GM12865 (cell line): ENCODE measurements at regions not wholly inside any gene's neighbourhood (a gene's known extent, or its start where the extent isn't known, plus 50 kb on each side); places are given as distances from the start of the nearest gene placed in this dataset.

ENCODE experiments used
- DNase-seq: peaks from one replicate; pipeline ENCODE4 v3.0.0; 2010; ENCODE audit warnings: low read depth
- H3K4me3 ChIP-seq: 2 replicates; pipeline ENCODE4 v1.5.1; 2011; ENCODE audit warnings: mild to moderate bottlenecking, low read depth, low read length, control low read depth
- CTCF ChIP-seq: IDR thresholded peaks from 2 replicates; pipeline ENCODE4 v1.5.1; 2011; ENCODE audit warnings: low read length, control low read depth, low read depth, inconsistent platforms; ENCODE audit not compliant: insufficient read depth; ENCODE audit errors: missing control alignments

- H3K4me3 ChIP-seq: no peak overlapping the region
- TF ChIP-seq CTCF: no peak
- DNase-seq: no peak
These were observed 1088.6 kb downstream of the MAT2B start for GRCh38 chr5:164593982-164594381.

GRCh38 chr5:164597293-164597900 lies 1092.0 kb downstream of the MAT2B start:
- peak; percentile 30 for DNase-seq
- peak; percentile 62 for TF ChIP-seq CTCF

DNA sequence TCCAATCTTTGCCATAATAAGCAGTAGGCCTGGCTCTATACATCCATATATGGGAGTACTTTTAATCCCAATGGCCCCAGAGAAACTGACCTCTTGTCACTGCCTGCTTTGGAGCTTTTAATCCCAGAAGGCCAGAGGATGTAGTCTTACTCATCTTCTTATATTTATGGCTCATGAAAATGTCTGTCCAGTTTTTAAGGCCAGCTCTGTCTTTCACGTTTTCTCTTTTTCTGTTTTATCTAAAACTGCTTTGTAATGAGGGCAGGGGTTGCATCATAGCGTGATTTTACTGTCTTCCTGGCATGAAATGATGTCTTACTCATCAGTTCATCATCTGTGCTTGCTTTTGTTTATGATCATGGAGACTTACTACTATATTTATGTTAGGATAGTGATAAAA lies 1094.9 kb downstream of the MAT2B start:
- DNase-seq: no peak
- no peak for TF ChIP-seq CTCF
- H3K4me3 ChIP-seq: no peak overlapping the region

More at GRCh38 chr5:164597293-164597900, 1092.0 kb downstream of the MAT2B start:
- H3K4me3 ChIP-seq: no peak overlapping the region

DNA sequence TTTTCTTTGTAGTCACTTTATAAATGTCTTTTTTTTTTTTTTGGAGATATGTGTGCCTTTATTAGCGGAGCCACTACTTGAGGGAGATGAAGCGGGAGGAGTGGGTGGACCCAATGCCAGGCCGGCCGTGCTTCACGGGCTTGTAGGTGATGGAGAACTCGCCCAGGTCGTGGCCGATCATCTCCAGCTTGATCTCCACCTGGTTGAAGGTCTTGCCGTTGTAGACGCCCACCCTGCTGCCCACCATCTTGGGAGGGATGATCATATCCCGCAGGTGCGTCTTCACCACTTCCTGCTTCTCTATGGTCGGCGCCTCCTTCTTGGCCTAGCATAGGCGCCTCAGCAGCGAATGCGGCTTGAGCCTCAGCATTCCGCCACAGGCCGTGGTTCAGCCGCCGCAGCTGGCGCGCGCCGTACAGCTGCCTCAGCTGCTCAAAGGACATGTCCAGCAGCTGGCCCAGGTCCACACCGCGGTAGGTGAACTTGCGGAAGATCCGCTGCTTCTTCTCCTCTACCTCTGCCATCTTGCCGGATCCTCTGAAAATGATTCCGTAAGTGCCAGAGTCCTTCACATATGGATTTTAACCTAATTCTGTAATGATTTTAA lies 1095.6 kb downstream of the MAT2B start:
- H3K4me3 ChIP-seq: no peak overlapping the region
- TF ChIP-seq CTCF: no peak
- no peak for DNase-seq

DNA sequence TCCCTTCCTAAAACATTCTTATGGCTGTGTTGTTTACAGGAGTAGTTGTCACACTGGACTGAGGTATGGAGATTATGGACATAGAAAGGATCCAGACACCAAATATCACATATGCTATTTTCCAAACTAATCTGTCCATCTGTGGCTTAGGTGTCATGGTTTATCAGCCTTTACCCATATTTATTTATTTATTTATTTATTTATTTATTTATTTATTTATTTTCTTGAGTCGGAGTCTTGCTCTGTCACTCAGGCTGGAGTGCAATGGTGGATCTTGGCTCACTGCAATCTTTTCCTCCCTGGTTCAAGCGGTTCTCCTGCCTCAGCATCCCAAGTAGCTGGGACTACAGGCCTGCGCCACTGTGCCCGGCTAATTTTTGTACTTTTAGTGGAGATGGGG lies 1103.1 kb downstream of the MAT2B start:
- H3K4me3 ChIP-seq: no peak overlapping the region
- TF ChIP-seq CTCF: no peak
- no peak for DNase-seq

DNA sequence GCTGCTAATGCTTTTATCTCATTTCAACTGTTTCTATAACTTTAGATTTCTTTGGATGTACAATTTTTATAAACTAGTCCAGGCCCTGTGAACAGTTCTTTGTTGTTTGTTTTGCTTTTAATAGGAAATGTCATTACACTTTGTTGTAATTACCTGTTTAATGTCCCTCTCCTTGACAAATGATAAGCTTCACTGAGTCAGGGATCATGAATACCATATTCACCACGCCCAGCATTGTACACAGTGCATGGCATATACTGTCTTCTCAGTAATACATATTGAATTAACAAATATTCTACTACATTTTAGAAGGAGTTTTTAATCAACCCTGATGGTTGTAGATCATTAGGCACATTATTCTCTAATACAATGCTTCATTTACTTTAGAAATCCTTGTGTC lies 1105.0 kb downstream of the MAT2B start:
- TF ChIP-seq CTCF: no peak
- no peak overlapping the region for H3K4me3 ChIP-seq
- DNase-seq: no peak

DNA sequence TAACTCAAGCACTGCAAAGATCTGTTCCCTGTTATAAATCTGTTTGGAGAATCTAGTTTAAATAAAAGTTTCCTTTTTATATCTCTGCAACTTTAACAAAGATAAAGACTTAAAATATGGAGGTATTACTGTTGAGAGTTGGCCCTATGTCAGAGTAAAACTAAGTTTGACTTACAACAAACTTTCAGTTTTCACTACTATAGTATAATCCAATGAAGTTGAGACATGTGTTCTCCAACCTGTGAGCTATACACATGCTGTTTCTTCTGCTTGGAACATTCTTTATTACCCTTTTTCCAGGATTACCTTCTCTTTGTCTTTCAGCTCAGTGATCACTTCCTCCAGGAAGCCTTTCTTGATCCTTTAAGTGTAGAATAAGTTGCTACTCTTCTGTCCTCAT lies 1109.3 kb downstream of the MAT2B start:
- H3K4me3 ChIP-seq: no peak overlapping the region
- no peak for DNase-seq
- no peak for TF ChIP-seq CTCF
